Esophagus muscularis mucosa (tissue), 4 donors: ENCODE measurements at regions not wholly inside any gene's neighbourhood (a gene's known extent, or its start where the extent isn't known, plus 50 kb on each side); places are given as distances from the start of the nearest gene placed in this dataset.

ENCODE experiments used
- EP300 ChIP-seq: sonication (generic); formaldehyde crosslinking; IDR thresholded peaks from one replicate; pipeline ENCODE4 v1.6.1; 2017; ENCODE audit warnings: antibody characterized with exemption
- POLR2A ChIP-seq: fragments of 450-650 bp; IDR thresholded peaks from one replicate; pipeline ENCODE4 v1.6.1; 2017; ENCODE audit warnings: antibody characterized with exemption, moderate library complexity, mild to moderate bottlenecking, low read depth
- POLR2AphosphoS5 ChIP-seq, 2 donors: sonication (generic); formaldehyde crosslinking; IDR thresholded peaks; one replicate each; pipeline ENCODE4 v1.6.1; 2017; ENCODE audit warnings: antibody characterized with exemption in 2 of 2
- TF ChIP-seq, protein P1 (sequence below), 3 experiments: fragments of 200-600 bp in 2 of 3; fragments of 450-650 bp in 1 of 3; sonication (generic) in 2 of 3; IDR thresholded peaks; one replicate each; pipeline ENCODE4 v1.5.1; 2017 to 2019; ENCODE audit warnings: antibody characterized with exemption in 3 of 3, mild to moderate bottlenecking in 2 of 3, moderate library complexity in 1 of 3

DNA sequence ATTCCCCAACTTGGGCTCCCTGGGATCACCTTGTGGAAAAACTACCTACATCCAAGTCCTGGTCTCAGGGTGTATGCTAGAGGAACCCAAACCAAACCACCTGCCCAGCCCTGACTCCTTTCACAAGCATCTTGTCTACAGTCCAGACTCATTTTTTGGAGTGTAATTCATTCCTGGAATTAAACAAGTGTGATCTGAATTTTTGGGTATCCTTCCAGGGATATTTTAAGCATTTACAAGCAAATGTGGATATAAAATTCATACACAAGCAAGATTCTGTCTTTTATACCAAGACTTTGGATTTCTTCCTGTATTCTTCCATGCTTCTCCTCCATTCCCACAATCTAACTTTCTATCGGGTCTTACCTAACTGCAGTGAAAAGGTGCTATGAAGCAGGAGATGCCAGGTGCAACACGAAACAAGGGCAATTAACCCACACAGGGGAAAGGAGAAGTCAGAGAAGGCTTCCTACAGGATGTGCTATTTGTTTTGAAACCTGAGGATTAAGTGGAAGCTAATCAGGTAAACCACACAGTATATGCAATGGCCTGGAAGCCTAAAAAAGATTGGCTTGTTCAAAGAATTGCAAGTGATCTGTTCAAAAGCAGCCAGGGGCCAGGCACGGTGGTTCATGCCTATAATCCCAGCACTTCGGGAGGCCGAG lies 417.2 kb upstream of the C16orf82 start:
- TF ChIP-seq POLR2AphosphoS5 (IDR thresholded peaks at IDR 0.05) (no peak), POLR2A (no peak), EP300 (no peak)
- TF ChIP-seq, protein P1, sequence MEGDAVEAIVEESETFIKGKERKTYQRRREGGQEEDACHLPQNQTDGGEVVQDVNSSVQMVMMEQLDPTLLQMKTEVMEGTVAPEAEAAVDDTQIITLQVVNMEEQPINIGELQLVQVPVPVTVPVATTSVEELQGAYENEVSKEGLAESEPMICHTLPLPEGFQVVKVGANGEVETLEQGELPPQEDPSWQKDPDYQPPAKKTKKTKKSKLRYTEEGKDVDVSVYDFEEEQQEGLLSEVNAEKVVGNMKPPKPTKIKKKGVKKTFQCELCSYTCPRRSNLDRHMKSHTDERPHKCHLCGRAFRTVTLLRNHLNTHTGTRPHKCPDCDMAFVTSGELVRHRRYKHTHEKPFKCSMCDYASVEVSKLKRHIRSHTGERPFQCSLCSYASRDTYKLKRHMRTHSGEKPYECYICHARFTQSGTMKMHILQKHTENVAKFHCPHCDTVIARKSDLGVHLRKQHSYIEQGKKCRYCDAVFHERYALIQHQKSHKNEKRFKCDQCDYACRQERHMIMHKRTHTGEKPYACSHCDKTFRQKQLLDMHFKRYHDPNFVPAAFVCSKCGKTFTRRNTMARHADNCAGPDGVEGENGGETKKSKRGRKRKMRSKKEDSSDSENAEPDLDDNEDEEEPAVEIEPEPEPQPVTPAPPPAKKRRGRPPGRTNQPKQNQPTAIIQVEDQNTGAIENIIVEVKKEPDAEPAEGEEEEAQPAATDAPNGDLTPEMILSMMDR (IDR thresholded peaks at IDR 0.05) = no peak
